ENCODE measurements at regions not wholly inside any gene's neighbourhood (a gene's known extent, or its start where the extent isn't known, plus 50 kb on each side); places are given as distances from the start of the nearest gene placed in this dataset.

DNA sequence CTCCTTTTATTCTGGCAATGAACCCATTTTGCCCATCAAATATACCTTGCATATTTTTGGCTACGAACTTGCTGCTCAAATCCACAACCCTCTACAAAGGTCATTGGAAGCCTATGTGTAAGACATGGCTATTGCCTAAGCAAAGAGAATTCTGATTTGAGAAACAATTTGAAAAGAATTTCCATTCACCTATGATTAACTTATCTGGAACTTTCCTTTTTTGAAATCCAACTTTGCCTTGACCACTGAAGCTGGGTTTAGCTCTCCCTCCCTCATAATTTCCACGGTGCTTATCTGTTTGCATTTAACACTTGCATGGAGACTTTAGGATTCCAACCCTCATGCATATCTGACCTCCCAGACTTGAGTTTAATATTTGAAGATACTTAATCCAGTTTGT lies 1514.7 kb upstream of the SLC10A2 start:
- TF ChIP-seq, protein P1, sequence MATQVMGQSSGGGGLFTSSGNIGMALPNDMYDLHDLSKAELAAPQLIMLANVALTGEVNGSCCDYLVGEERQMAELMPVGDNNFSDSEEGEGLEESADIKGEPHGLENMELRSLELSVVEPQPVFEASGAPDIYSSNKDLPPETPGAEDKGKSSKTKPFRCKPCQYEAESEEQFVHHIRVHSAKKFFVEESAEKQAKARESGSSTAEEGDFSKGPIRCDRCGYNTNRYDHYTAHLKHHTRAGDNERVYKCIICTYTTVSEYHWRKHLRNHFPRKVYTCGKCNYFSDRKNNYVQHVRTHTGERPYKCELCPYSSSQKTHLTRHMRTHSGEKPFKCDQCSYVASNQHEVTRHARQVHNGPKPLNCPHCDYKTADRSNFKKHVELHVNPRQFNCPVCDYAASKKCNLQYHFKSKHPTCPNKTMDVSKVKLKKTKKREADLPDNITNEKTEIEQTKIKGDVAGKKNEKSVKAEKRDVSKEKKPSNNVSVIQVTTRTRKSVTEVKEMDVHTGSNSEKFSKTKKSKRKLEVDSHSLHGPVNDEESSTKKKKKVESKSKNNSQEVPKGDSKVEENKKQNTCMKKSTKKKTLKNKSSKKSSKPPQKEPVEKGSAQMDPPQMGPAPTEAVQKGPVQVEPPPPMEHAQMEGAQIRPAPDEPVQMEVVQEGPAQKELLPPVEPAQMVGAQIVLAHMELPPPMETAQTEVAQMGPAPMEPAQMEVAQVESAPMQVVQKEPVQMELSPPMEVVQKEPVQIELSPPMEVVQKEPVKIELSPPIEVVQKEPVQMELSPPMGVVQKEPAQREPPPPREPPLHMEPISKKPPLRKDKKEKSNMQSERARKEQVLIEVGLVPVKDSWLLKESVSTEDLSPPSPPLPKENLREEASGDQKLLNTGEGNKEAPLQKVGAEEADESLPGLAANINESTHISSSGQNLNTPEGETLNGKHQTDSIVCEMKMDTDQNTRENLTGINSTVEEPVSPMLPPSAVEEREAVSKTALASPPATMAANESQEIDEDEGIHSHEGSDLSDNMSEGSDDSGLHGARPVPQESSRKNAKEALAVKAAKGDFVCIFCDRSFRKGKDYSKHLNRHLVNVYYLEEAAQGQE (IDR thresholded peaks at IDR 0.05; ENCODE audit: unreplicated experiment), result no peak
- TF ChIP-seq, protein P2, sequence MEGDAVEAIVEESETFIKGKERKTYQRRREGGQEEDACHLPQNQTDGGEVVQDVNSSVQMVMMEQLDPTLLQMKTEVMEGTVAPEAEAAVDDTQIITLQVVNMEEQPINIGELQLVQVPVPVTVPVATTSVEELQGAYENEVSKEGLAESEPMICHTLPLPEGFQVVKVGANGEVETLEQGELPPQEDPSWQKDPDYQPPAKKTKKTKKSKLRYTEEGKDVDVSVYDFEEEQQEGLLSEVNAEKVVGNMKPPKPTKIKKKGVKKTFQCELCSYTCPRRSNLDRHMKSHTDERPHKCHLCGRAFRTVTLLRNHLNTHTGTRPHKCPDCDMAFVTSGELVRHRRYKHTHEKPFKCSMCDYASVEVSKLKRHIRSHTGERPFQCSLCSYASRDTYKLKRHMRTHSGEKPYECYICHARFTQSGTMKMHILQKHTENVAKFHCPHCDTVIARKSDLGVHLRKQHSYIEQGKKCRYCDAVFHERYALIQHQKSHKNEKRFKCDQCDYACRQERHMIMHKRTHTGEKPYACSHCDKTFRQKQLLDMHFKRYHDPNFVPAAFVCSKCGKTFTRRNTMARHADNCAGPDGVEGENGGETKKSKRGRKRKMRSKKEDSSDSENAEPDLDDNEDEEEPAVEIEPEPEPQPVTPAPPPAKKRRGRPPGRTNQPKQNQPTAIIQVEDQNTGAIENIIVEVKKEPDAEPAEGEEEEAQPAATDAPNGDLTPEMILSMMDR (conservative IDR thresholded peaks at IDR 0.05; ENCODE audit: low read depth in 2 of 2), result no peak
- no peak for TF ChIP-seq EZH2phosphoT487 (IDR thresholded peaks at IDR 0.05; ENCODE audit: unreplicated experiment)
- TF ChIP-seq POLR2AphosphoS5 (IDR thresholded peaks at IDR 0.05; ENCODE audit: low read depth), result no peak
- TF ChIP-seq EZH2 (IDR thresholded peaks at IDR 0.05; ENCODE audit: low read depth, unreplicated experiment), result no peak
- no peak for TF ChIP-seq JUNB (IDR thresholded peaks at IDR 0.05; ENCODE audit: unreplicated experiment)
- TF ChIP-seq CREB1 (CRISPR knock-in tag; IDR thresholded peaks at IDR 0.05; ENCODE audit: low read depth), result no peak
- TF ChIP-seq, protein P3, sequence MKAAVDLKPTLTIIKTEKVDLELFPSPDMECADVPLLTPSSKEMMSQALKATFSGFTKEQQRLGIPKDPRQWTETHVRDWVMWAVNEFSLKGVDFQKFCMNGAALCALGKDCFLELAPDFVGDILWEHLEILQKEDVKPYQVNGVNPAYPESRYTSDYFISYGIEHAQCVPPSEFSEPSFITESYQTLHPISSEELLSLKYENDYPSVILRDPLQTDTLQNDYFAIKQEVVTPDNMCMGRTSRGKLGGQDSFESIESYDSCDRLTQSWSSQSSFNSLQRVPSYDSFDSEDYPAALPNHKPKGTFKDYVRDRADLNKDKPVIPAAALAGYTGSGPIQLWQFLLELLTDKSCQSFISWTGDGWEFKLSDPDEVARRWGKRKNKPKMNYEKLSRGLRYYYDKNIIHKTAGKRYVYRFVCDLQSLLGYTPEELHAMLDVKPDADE (IDR thresholded peaks at IDR 0.05), result no peak
- no peak for TF ChIP-seq NANOG (IDR thresholded peaks at IDR 0.05; ENCODE audit: borderline replicate concordance)

Data from GM23338 (cell line).